ENCODE measurements at regions not wholly inside any gene's neighbourhood (a gene's known extent, or its start where the extent isn't known, plus 50 kb on each side); places are given as distances from the start of the nearest gene placed in this dataset.

- TF ChIP-seq BHLHE40 (IDR thresholded peaks at IDR 0.05; ENCODE audit: borderline replicate concordance), result no peak
- no peak for TF ChIP-seq NFRKB (IDR thresholded peaks at IDR 0.05)
- no peak for TF ChIP-seq TARDBP (IDR thresholded peaks at IDR 0.05)
- TF ChIP-seq ARNT (IDR thresholded peaks at IDR 0.05), result no peak
- TF ChIP-seq FOXM1 (IDR thresholded peaks at IDR 0.05; ENCODE audit: borderline replicate concordance), result no peak
- no peak for TF ChIP-seq ZNF384 (IDR thresholded peaks at IDR 0.05)
- no peak for TF ChIP-seq PKNOX1 (IDR thresholded peaks at IDR 0.05)
- no peak for TF ChIP-seq FOXK2 (IDR thresholded peaks at IDR 0.05)
- TF ChIP-seq SP1 (IDR thresholded peaks at IDR 0.05), result no peak
- TF ChIP-seq SUZ12 (IDR thresholded peaks at IDR 0.05), result no peak
- no peak for TF ChIP-seq FOXA1 (IDR thresholded peaks at IDR 0.05)
- TF ChIP-seq CTBP1 (IDR thresholded peaks at IDR 0.05; ENCODE audit: borderline replicate concordance), result no peak
Measured at GRCh38 chr16:80427795-80428194, 113.0 kb upstream of the DYNLRB2 start.
